Parathyroid adenoma (tissue), 2 donors: ENCODE measurements at regions not wholly inside any gene's neighbourhood (a gene's known extent, or its start where the extent isn't known, plus 50 kb on each side); places are given as distances from the start of the nearest gene placed in this dataset.

ENCODE experiments used
- H2AFZ ChIP-seq: fragments of 300-600 bp; sonication (generic); one replicate; pipeline ENCODE4 v1.7.0; 2017; ENCODE audit warnings: antibody characterized with exemption, mild to moderate bottlenecking
- H3K27ac ChIP-seq: fragments of 300-600 bp; sonication (generic); one replicate; pipeline ENCODE4 v1.7.0; 2017
- H3K27me3 ChIP-seq: fragments of 300-600 bp; sonication (generic); one replicate; pipeline ENCODE4 v1.7.0; 2017; ENCODE audit warnings: low read length; ENCODE audit not compliant: control insufficient read depth, insufficient read depth
- H3K36me3 ChIP-seq: fragments of 300-600 bp; sonication (generic); one replicate; pipeline ENCODE4 v1.7.0; 2017; ENCODE audit warnings: low read length; ENCODE audit not compliant: control insufficient read depth, insufficient read depth
- H3K4me1 ChIP-seq: fragments of 300-600 bp; sonication (generic); one replicate; pipeline ENCODE4 v1.7.0; 2017; ENCODE audit warnings: control low read depth
- H3K4me2 ChIP-seq: fragments of 300-600 bp; sonication (generic); one replicate; pipeline ENCODE4 v1.7.0; 2017; ENCODE audit warnings: low read length
- H3K4me3 ChIP-seq: fragments of 300-600 bp; sonication (generic); one replicate; pipeline ENCODE4 v1.7.0; 2017; ENCODE audit warnings: low read depth, low read length
- H3K79me2 ChIP-seq: fragments of 300-600 bp; sonication (generic); one replicate; pipeline ENCODE4 v1.7.0; 2017; ENCODE audit warnings: control low read depth
- H3K9ac ChIP-seq: fragments of 300-600 bp; sonication (generic); one replicate; pipeline ENCODE4 v1.7.0; 2017; ENCODE audit warnings: mild to moderate bottlenecking
- H3K9me3 ChIP-seq: fragments of 300-600 bp; sonication (generic); one replicate; pipeline ENCODE4 v1.7.0; 2017; ENCODE audit warnings: low read length; ENCODE audit not compliant: control insufficient read depth
- TF ChIP-seq, protein P1 (sequence below): fragments of 300-600 bp; sonication (generic); IDR thresholded peaks from one replicate; pipeline ENCODE4 v1.7.0; 2017; ENCODE audit warnings: antibody characterized with exemption, mild to moderate bottlenecking
- donor health status: primary hyperparathyroidism.

DNA sequence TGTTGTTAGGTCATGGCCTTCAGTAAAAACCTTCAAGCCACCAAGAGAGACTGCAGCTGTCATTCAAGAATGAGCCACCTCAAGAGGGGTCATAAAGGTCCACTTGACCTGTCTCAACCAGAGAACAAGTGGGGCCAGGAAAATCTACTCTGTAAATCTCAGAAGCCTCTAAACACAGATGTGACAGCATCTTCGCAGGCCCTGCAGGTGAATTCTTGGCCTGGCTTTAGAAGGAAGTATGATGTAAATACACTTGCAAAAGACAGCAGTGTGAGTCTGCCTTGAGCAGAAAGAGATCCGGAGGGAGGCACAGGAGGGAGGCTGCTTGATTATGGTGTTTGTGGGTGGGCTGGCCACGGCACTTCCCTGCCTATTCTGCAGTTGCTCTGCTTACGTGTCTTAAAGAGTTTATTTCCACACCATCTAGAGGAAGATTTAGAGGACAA lies 1082.9 kb downstream of the UQCRFS1 start:
- H3K27ac ChIP-seq: no peak overlapping the region
- no peak overlapping the region for H3K4me3 ChIP-seq
- TF ChIP-seq, protein P1, sequence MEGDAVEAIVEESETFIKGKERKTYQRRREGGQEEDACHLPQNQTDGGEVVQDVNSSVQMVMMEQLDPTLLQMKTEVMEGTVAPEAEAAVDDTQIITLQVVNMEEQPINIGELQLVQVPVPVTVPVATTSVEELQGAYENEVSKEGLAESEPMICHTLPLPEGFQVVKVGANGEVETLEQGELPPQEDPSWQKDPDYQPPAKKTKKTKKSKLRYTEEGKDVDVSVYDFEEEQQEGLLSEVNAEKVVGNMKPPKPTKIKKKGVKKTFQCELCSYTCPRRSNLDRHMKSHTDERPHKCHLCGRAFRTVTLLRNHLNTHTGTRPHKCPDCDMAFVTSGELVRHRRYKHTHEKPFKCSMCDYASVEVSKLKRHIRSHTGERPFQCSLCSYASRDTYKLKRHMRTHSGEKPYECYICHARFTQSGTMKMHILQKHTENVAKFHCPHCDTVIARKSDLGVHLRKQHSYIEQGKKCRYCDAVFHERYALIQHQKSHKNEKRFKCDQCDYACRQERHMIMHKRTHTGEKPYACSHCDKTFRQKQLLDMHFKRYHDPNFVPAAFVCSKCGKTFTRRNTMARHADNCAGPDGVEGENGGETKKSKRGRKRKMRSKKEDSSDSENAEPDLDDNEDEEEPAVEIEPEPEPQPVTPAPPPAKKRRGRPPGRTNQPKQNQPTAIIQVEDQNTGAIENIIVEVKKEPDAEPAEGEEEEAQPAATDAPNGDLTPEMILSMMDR: no peak
- no peaks in the 10 kb centered on the region for H3K36me3 ChIP-seq
- H3K4me1 ChIP-seq: no peaks in the 10 kb centered on the region
- H3K27me3 ChIP-seq: no peaks in the 10 kb centered on the region
- no peak overlapping the region for H3K4me2 ChIP-seq
- no peaks in the 10 kb centered on the region for H3K9me3 ChIP-seq
- H2AFZ ChIP-seq: no peak overlapping the region
- H3K9ac ChIP-seq: no peak overlapping the region
- no peaks in the 10 kb centered on the region for H3K79me2 ChIP-seq

DNA sequence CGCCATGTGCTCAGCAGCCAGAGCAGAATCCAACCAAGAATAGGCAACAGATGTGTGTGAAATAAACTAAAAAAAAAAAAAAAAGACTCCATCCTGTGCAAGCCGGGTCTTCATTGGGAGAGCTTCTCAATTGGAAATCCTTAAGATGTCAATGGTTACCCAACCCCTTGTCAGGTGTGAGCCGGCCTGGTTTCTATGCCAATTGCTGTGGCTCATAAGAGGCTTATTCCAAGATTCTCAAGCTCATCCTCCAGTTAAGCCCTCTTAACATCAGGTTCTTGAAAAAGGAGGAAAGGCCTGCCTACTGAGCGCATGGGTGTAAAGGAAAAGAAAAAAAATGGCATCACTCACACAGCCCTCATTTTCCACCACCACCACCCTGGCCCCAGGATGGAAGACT lies 1084.6 kb downstream of the UQCRFS1 start:
- TF ChIP-seq, protein P1: no peak
- Histone ChIP-seq H3K4me3 (no peak overlapping the region), H3K4me1 (no peaks in the 10 kb centered on the region), H3K27me3 (no peaks in the 10 kb centered on the region), H3K27ac (no peak overlapping the region), H3K36me3 (no peaks in the 10 kb centered on the region), H3K4me2 (no peak overlapping the region), H3K9me3 (no peaks in the 10 kb centered on the region), H3K9ac (no peak overlapping the region), H2AFZ (no peak overlapping the region), H3K79me2 (no peaks in the 10 kb centered on the region)

DNA sequence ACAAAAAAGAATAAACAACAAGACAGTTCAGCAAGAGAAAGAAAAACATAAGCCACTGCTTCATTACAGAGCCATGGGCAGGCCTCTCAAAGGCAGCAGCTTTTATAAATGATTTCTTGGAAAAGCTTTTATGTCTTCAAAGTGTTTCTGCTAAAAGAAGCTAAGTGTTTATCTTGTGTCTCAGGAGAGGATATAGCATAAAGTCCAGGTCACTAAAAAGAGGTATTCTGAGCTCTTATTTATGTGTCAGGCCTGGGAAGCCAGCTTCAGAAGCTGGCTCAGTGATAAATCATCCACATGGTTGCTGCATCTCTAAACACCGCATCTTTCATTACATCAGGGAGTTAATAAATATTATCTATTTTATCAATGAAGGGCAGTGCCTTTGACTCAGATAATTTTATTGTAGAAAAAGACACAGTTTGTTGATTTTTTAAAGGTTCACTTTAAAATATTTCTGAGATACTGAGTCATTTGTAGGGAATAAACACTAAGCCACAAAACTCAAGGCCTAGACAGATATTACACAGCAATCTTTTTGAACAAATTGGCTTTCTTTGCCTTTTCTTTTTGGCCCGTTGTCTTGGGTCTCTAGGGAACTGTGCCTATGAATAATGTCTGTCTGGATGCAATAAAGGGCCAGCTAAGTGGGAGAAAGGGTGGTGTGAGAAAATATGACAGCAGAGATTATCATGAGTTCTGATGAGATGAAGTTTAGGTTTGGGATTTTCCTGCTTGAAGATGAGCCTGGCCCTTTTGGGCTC lies 1086.6 kb downstream of the UQCRFS1 start:
- H3K27me3 ChIP-seq: no peaks in the 10 kb centered on the region
- TF ChIP-seq, protein P1: no peak
- H3K79me2 ChIP-seq: no peaks in the 10 kb centered on the region
- no peaks in the 10 kb centered on the region for H3K4me1 ChIP-seq
- no peaks in the 10 kb centered on the region for H3K36me3 ChIP-seq
- no peak overlapping the region for H2AFZ ChIP-seq
- H3K4me2 ChIP-seq: no peak overlapping the region
- no peaks in the 10 kb centered on the region for H3K9me3 ChIP-seq
- H3K27ac ChIP-seq: no peak overlapping the region
- no peak overlapping the region for H3K4me3 ChIP-seq
- H3K9ac ChIP-seq: no peak overlapping the region

DNA sequence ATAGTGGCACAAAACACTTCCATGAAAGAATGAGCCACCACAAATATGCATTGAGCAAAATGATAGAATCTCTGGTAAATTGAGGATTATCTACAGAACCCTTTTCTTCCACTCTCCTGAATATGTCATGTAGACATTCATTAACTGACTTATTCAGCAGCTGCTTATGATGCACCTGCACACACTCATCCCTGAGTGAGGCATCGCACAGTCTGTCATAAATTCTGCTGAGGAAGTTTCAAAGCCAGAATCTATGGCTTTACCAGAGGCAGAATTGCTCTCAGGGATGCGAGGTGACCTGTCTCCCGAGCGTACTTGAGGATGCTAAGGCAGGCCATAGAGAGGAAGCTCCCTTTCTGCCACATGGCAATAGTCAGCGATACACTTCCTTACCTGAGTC lies 1090.2 kb downstream of the UQCRFS1 start:
- TF ChIP-seq, protein P1: no peak
- Histone ChIP-seq H2AFZ (no peak overlapping the region), H3K27me3 (no peaks in the 10 kb centered on the region), H3K9ac (no peak overlapping the region), H3K27ac (no peak overlapping the region), H3K36me3 (no peaks in the 10 kb centered on the region), H3K4me2 (no peak overlapping the region), H3K4me3 (no peak overlapping the region), H3K4me1 (no peaks in the 10 kb centered on the region), H3K9me3 (no peaks in the 10 kb centered on the region), H3K79me2 (no peaks in the 10 kb centered on the region)

DNA sequence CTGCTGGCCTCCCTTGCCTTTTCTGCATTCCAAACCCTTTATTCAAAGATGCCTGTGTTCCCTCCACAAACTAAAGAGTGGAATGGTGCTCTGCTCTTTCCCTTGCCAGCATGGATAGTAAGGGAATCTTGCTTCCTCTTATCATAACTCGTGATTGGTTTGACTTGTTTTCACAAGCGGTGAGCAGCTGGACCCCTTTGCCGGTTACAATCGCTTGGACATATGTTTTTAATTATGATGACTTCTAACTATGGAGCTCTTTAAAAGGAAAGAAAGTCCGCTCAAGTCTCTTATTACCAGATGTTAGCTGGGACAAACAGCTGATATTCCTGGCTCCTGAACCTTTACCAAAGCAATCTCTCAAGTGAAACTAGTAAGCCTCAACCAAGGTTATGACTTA lies 1094.7 kb downstream of the UQCRFS1 start:
- H3K9me3 ChIP-seq: no peaks in the 10 kb centered on the region
- no peaks in the 10 kb centered on the region for H3K27me3 ChIP-seq
- no peaks in the 10 kb centered on the region for H3K4me1 ChIP-seq
- TF ChIP-seq, protein P1: no peak
- H3K27ac ChIP-seq: no peak overlapping the region
- H3K4me2 ChIP-seq: no peak overlapping the region
- no peaks in the 10 kb centered on the region for H3K79me2 ChIP-seq
- no peak overlapping the region for H2AFZ ChIP-seq
- H3K36me3 ChIP-seq: no peaks in the 10 kb centered on the region
- no peak overlapping the region for H3K9ac ChIP-seq
- H3K4me3 ChIP-seq: no peak overlapping the region
